ENCODE measurements at regions not wholly inside any gene's neighbourhood (a gene's known extent, or its start where the extent isn't known, plus 50 kb on each side); places are given as distances from the start of the nearest gene placed in this dataset.

GRCh38 chr7:155987681-155988235, 175.5 kb upstream of the SHH start:
- Histone ChIP-seq H3K27me3 (no peaks in the 10 kb centered on the region), H3K27ac (no peak overlapping the region), H3K4me3 (no peak overlapping the region), H3K4me1 (ENCODE audit: insufficient read depth) (no peaks in the 10 kb centered on the region), H3K36me3 (no peaks in the 10 kb centered on the region), H3K9me3 (no peaks in the 10 kb centered on the region)
- DNase-seq: no peak
- no peak for TF ChIP-seq EP300 (IDR thresholded peaks at IDR 0.05)
- no peak for TF ChIP-seq POLR2A (IDR thresholded peaks at IDR 0.05)
- no peak for TF ChIP-seq CTCF (IDR thresholded peaks at IDR 0.05)
- 61 to 71% (median 71%) methylated on average over 5 of the region's 5 CpGs for WGBS, 3 donors
- intact Hi-C loops (cut with DNase I): no loop called here

- Histone ChIP-seq H3K36me3 (no peaks in the 10 kb centered on the region), H3K27ac (no peak overlapping the region), H3K9me3 (no peaks in the 10 kb centered on the region), H3K4me1 (ENCODE audit: insufficient read depth) (no peaks in the 10 kb centered on the region), H3K27me3 (no peaks in the 10 kb centered on the region), H3K4me3 (no peak overlapping the region)
- TF ChIP-seq CTCF (IDR thresholded peaks at IDR 0.05) (no peak), POLR2A (IDR thresholded peaks at IDR 0.05) (no peak), EP300 (IDR thresholded peaks at IDR 0.05) (no peak)
- 83 to 87% (median 85%) methylated on average over 10 of the region's 10 CpGs for WGBS, 3 donors
- no peak for DNase-seq
- intact Hi-C loops (cut with DNase I): no loop called here
These were observed 174.4 kb upstream of the SHH start for GRCh38 chr7:155986497-155987160.

- Histone ChIP-seq H3K36me3 (no peaks in the 10 kb centered on the region), H3K4me1 (ENCODE audit: insufficient read depth) (no peaks in the 10 kb centered on the region), H3K27ac (no peak overlapping the region), H3K4me3 (no peak overlapping the region), H3K27me3 (no peaks in the 10 kb centered on the region), H3K9me3 (no peaks in the 10 kb centered on the region)
- no peak for TF ChIP-seq CTCF (IDR thresholded peaks at IDR 0.05)
- no peak for TF ChIP-seq EP300 (IDR thresholded peaks at IDR 0.05)
- no peak for TF ChIP-seq POLR2A (IDR thresholded peaks at IDR 0.05)
- peak in 1 of 5 donors; percentile 7 for DNase-seq
- WGBS, 3 donors: 75 to 86% (median 76%) methylated on average over 12 of the region's 12 CpGs
- intact Hi-C loops (cut with DNase I): no loop called here
These were observed 173.4 kb upstream of the SHH start for GRCh38 chr7:155985518-155986250.

- TF ChIP-seq POLR2A (IDR thresholded peaks at IDR 0.05) (no peak), EP300 (IDR thresholded peaks at IDR 0.05) (no peak), CTCF (IDR thresholded peaks at IDR 0.05) (no peak)
- no peaks in the 10 kb centered on the region for H3K4me1 ChIP-seq (ENCODE audit: insufficient read depth)
- H3K4me3 ChIP-seq: no peak overlapping the region
- intact Hi-C loops (cut with DNase I): no loop called here
- no peak overlapping the region for H3K27ac ChIP-seq
- 85 to 87% (median 85%) methylated on average over 15 of the region's 15 CpGs for WGBS, 3 donors
- H3K27me3 ChIP-seq: no peaks in the 10 kb centered on the region
- DNase-seq: peak in 1 of 5 donors; percentile 2
- H3K9me3 ChIP-seq: no peaks in the 10 kb centered on the region
- no peaks in the 10 kb centered on the region for H3K36me3 ChIP-seq
These were observed 172.5 kb upstream of the SHH start for GRCh38 chr7:155984609-155985405.

All from ovary (tissue), 7 donors.